ENCODE measurements at regions not wholly inside any gene's neighbourhood (a gene's known extent, or its start where the extent isn't known, plus 50 kb on each side); places are given as distances from the start of the nearest gene placed in this dataset.

DNA sequence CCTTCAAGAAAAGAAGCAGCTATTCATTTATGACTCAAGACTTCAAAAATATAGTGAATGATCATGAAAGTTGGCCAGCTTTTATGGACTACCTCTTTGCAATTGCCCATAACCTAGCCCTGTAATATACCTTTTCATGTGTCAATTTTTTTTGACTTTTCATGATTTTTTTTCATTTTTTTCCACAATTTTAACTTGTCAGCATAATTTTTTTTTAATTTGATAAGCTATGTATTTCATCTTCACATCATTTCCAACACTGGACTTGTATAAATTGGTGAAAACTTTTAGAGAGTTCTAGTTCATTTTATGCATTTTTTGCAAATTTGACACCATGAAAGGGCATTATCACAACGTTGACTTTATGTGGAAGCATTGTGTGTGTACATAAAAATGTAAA, 220.8 kb upstream of the NFE2L3 start:
- TF ChIP-seq, protein P1, sequence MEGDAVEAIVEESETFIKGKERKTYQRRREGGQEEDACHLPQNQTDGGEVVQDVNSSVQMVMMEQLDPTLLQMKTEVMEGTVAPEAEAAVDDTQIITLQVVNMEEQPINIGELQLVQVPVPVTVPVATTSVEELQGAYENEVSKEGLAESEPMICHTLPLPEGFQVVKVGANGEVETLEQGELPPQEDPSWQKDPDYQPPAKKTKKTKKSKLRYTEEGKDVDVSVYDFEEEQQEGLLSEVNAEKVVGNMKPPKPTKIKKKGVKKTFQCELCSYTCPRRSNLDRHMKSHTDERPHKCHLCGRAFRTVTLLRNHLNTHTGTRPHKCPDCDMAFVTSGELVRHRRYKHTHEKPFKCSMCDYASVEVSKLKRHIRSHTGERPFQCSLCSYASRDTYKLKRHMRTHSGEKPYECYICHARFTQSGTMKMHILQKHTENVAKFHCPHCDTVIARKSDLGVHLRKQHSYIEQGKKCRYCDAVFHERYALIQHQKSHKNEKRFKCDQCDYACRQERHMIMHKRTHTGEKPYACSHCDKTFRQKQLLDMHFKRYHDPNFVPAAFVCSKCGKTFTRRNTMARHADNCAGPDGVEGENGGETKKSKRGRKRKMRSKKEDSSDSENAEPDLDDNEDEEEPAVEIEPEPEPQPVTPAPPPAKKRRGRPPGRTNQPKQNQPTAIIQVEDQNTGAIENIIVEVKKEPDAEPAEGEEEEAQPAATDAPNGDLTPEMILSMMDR (IDR thresholded peaks at IDR 0.05): no peak
- TF ChIP-seq POLR2A (IDR thresholded peaks at IDR 0.05): no peak
- TF ChIP-seq EP300 (IDR thresholded peaks at IDR 0.05): no peak
